Heart left ventricle (tissue), 16 donors: ENCODE measurements at regions not wholly inside any gene's neighbourhood (a gene's known extent, or its start where the extent isn't known, plus 50 kb on each side); places are given as distances from the start of the nearest gene placed in this dataset.

Experiments used
- ATAC-seq, 4 donors: fragments of 200-7000 bp; cut with Tn5 transposase; one replicate each; pipeline ENCODE4 v1.9.1; 2020 to 2022; ENCODE audit warnings: moderate library complexity in 4 of 4, mild to moderate bottlenecking in 3 of 4, moderate number of reproducible peaks in 1 of 4
- DNase-seq, 5 donors: peaks; one replicate each; pipeline ENCODE4 v3.0.0-alpha.2; 2020
- H3K27ac ChIP-seq, 12 donors: fragments of 200-600 bp; sonication (generic) in 4 of 12; one replicate each; pipeline versions ENCODE4 v1.5.0 to v1.8.0; 2016 to 2022; ENCODE audit warnings: mild to moderate bottlenecking in 2 of 12
- H3K27me3 ChIP-seq, 9 donors: fragments of 200-600 bp; sonication (generic) in 2 of 9; one replicate each; pipeline versions ENCODE4 v1.5.1 to v1.8.0; 2016 to 2022; ENCODE audit warnings: mild to moderate bottlenecking in 3 of 9
- H3K36me3 ChIP-seq, 9 donors: fragments of 200-600 bp; sonication (generic) in 2 of 9; one replicate each; pipeline versions ENCODE4 v1.5.0 to v1.8.0; 2018 to 2022; ENCODE audit warnings: mild to moderate bottlenecking in 2 of 9
- H3K4me1 ChIP-seq, 12 donors: fragments of 200-600 bp; sonication (generic) in 4 of 12; one replicate each; pipeline versions ENCODE4 v1.5.0 to v1.8.0; 2016 to 2022; ENCODE audit warnings: mild to moderate bottlenecking in 3 of 12
- H3K4me3 ChIP-seq, 12 donors: fragments of 200-600 bp; sonication (generic) in 4 of 12; one replicate each; pipeline versions ENCODE4 v1.5.0 to v1.8.0; 2017 to 2022; ENCODE audit warnings: mild to moderate bottlenecking in 9 of 12, moderate library complexity in 4 of 12
- H3K9me3 ChIP-seq, 12 donors: fragments of 200-600 bp; sonication (generic) in 4 of 12; one replicate each; pipeline versions ENCODE4 v1.5.0 to v1.8.0; 2016 to 2022; ENCODE audit warnings: mild to moderate bottlenecking in 1 of 12
- CTCF ChIP-seq, 12 donors: fragments of 200-600 bp; sonication (generic) in 4 of 12; IDR thresholded peaks; one replicate each; pipeline versions ENCODE4 v1.5.0 to v1.8.0; 2018 to 2022; ENCODE audit warnings: antibody characterized with exemption in 12 of 12, mild to moderate bottlenecking in 5 of 12
- POLR2A ChIP-seq, 2 donors: fragments of 450-650 bp; IDR thresholded peaks; one replicate each; pipeline ENCODE4 v1.6.1; 2017; ENCODE audit warnings: antibody characterized with exemption in 2 of 2, mild to moderate bottlenecking in 2 of 2, moderate library complexity in 2 of 2
- WGBS, 4 donors: extraction: QIAGEN DNeasy Blood & Tissue Kit in 2 of 4; methylation state at CpG; one replicate each; pipeline versions ENCODE4 v1.1.5 to v1.1.7; 2013 to 2018; 5-methylcytosine and 5-hydroxymethylcytosine counted together
- intact Hi-C, 10 donors: fragments of 100-400 bp; cut with DNase I; formaldehyde crosslinking; loops; one replicate each; pipeline versions ENCODE4 v1.11.1 to v1.14.2; 2022
- donor health status: ischemic (EF 13 %, LVEDD 7.1; RV severe dilation, severe dysfunction).
- donor health status: healthy with polysubstance abuse.
- donor health status: DM: no; HTN: yes; CAD: no.
- donor health status: DM: no; HTN: no; CAD: no.
- donor health status: ischemic (EF 25% LVEDD 6.9; RV normal size, moderate dysfunction).
- donor health status: ischemic (EF 25% LVEDD 5.7; RV mildly dilated, moderate dysfunction).
- donor health status: healthy.
- donor health status: DM: yes; HTN: yes; CAD: no.
- donor health status: ischemic (EF 35%, LVEDD 5.7; RV mildly dilated, moderate dysfunction).
- donor health status: nonischemic (EF 11% LVEDD 7.7; RV severe dilation, severe dysfunction).
- donor health status: DM: yes; HTN: yes; CAD: no.
- donor health status: PGD.
- donor health status: ischemic (EF 29% LVEDD 5.4; RV normal size, mild dysfunction).
- donor health status: nonischemic (EF 23%, LVEDD 6.1; RV moderate dilation, normal function).

GRCh38 chr10:57119684-57120083 lies 758.6 kb upstream of the ZWINT start:
- Histone ChIP-seq H3K27ac (no peak overlapping the region), H3K9me3 (no peaks in the 10 kb centered on the region), H3K27me3 (no peaks in the 10 kb centered on the region), H3K4me1 (no peaks in the 10 kb centered on the region), H3K36me3 (no peaks in the 10 kb centered on the region), H3K4me3 (no peak overlapping the region)
- TF ChIP-seq CTCF (IDR thresholded peaks at IDR 0.05), result no peak
- no peak for TF ChIP-seq POLR2A (IDR thresholded peaks at IDR 0.05)
- intact Hi-C loops, result no loop called here
- DNase-seq (no peak), ATAC-seq (no peak)
- WGBS, 4 donors, result 35 to 62% (median 47%) methylated on average over 1 of the region's 1 CpG

- intact Hi-C loops, result no loop called here
- TF ChIP-seq POLR2A (IDR thresholded peaks at IDR 0.05) (no peak), CTCF (IDR thresholded peaks at IDR 0.05) (no peak)
- Histone ChIP-seq H3K27ac (no peak overlapping the region), H3K4me1 (no peaks in the 10 kb centered on the region), H3K27me3 (no peaks in the 10 kb centered on the region), H3K9me3 (peaks cover 0 to 9% (median 0%) of the 10 kb centered on the region in 12 donors), H3K4me3 (no peak overlapping the region), H3K36me3 (no peaks in the 10 kb centered on the region)
- no peak for ATAC-seq
- WGBS, 4 donors, result 78 to 83% (median 81%) methylated on average over 2 of the region's 2 CpGs
- DNase-seq, result no peak
Observed at GRCh38 chr10:57113545-57113944, 752.5 kb upstream of the ZWINT start.

- Histone ChIP-seq H3K4me3 (no peak overlapping the region), H3K9me3 (no peaks in the 10 kb centered on the region), H3K27ac (no peak overlapping the region), H3K27me3 (no peaks in the 10 kb centered on the region), H3K4me1 (no peaks in the 10 kb centered on the region), H3K36me3 (no peaks in the 10 kb centered on the region)
- TF ChIP-seq POLR2A (IDR thresholded peaks at IDR 0.05), result no peak
- no peak for TF ChIP-seq CTCF (IDR thresholded peaks at IDR 0.05)
- 29 to 44% (median 35%) methylated on average over 1 of the region's 1 CpG for WGBS, 4 donors
- intact Hi-C loops, result no loop called here
- no peak for ATAC-seq
- no peak for DNase-seq
Observed at GRCh38 chr10:57102236-57102635, 741.2 kb upstream of the ZWINT start.

GRCh38 chr10:57098146-57098545 lies 737.1 kb upstream of the ZWINT start:
- H3K4me1 ChIP-seq, result no peaks in the 10 kb centered on the region
- intact Hi-C loops, result no loop called here
- H3K27me3 ChIP-seq, result no peaks in the 10 kb centered on the region
- DNase-seq (no peak), ATAC-seq (no peak)
- H3K27ac ChIP-seq, result no peak overlapping the region
- 70 to 78% (median 75%) methylated on average over 2 of the region's 2 CpGs for WGBS, 4 donors
- no peak for TF ChIP-seq CTCF (IDR thresholded peaks at IDR 0.05)
- TF ChIP-seq POLR2A (IDR thresholded peaks at IDR 0.05), result no peak
- no peaks in the 10 kb centered on the region for H3K36me3 ChIP-seq
- H3K9me3 ChIP-seq, result no peaks in the 10 kb centered on the region
- no peak overlapping the region for H3K4me3 ChIP-seq
